Loucy (cell line): ENCODE measurements at regions not wholly inside any gene's neighbourhood (a gene's known extent, or its start where the extent isn't known, plus 50 kb on each side); places are given as distances from the start of the nearest gene placed in this dataset.

Experiments used
- EZH2phosphoT487 ChIP-seq: fragments of 200-600 bp; IDR thresholded peaks from 2 replicates; pipeline ENCODE4 v1.6.1; 2018; ENCODE audit warnings: antibody characterized with exemption, mild to moderate bottlenecking, moderate library complexity, borderline replicate concordance
- TF ChIP-seq, protein P1 (sequence below): fragments of 200-600 bp; sonication (generic); conservative IDR thresholded peaks from 2 replicates; pipeline ENCODE4 v1.5.1; 2014; ENCODE audit warnings: mild to moderate bottlenecking, antibody characterized with exemption, low read length

DNA sequence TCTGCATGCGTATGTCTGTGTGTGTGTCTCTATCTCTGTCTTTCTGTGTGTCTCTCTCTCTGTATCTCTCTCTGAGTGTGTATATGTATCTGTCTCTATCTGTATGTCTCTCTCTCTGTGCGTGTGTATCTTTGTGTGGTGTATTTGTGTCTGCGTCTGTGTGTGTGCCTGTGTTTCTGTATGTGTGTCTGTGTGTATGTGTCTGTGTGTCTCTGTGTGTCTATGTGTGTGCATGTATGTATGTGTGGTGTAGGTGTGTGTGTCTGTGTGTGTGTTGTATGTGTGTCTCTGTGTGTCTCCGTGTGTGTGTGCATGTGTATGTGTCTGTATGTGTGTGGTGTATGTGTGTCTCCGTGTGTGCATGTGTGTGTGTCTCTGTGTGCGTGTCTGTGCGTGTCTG is 243.0 kb upstream of the FOXQ1 start:
- TF ChIP-seq, protein P1, sequence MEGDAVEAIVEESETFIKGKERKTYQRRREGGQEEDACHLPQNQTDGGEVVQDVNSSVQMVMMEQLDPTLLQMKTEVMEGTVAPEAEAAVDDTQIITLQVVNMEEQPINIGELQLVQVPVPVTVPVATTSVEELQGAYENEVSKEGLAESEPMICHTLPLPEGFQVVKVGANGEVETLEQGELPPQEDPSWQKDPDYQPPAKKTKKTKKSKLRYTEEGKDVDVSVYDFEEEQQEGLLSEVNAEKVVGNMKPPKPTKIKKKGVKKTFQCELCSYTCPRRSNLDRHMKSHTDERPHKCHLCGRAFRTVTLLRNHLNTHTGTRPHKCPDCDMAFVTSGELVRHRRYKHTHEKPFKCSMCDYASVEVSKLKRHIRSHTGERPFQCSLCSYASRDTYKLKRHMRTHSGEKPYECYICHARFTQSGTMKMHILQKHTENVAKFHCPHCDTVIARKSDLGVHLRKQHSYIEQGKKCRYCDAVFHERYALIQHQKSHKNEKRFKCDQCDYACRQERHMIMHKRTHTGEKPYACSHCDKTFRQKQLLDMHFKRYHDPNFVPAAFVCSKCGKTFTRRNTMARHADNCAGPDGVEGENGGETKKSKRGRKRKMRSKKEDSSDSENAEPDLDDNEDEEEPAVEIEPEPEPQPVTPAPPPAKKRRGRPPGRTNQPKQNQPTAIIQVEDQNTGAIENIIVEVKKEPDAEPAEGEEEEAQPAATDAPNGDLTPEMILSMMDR = no peak
- no peak for TF ChIP-seq EZH2phosphoT487
